ENCODE measurements at regions not wholly inside any gene's neighbourhood (a gene's known extent, or its start where the extent isn't known, plus 50 kb on each side); places are given as distances from the start of the nearest gene placed in this dataset.
"Not testable (repeated sequence)": the region's sequence is repeated elsewhere in the genome, so short reads cannot be mapped to it uniquely, and the experiment has no call there.

- no peak overlapping the region for H3K27ac ChIP-seq
- TF ChIP-seq CTCF (conservative IDR thresholded peaks at IDR 0.05) = no peak
These were observed 487.1 kb downstream of the AACS start for GRCh38 chr12:125552295-125552694.

- not testable (repeated sequence) for H3K27ac ChIP-seq
These were observed 495.8 kb downstream of the AACS start for GRCh38 chr12:125561008-125561407.

GRCh38 chr12:125564753-125565152 lies 499.5 kb downstream of the AACS start:
- H3K27ac ChIP-seq = no peak overlapping the region

GRCh38 chr12:125567581-125567980 lies 502.3 kb downstream of the AACS start:
- TF ChIP-seq CTCF (conservative IDR thresholded peaks at IDR 0.05) = no peak
- no peak overlapping the region for H3K27ac ChIP-seq

More at GRCh38 chr12:125564753-125565152, 499.5 kb downstream of the AACS start:
- no peak for TF ChIP-seq CTCF (conservative IDR thresholded peaks at IDR 0.05)

- no peak for TF ChIP-seq CTCF (conservative IDR thresholded peaks at IDR 0.05)
- no peak overlapping the region for H3K27ac ChIP-seq
These were observed 503.1 kb downstream of the AACS start for GRCh38 chr12:125568306-125568705.

- no peak for TF ChIP-seq CTCF (conservative IDR thresholded peaks at IDR 0.05)
- H3K27ac ChIP-seq = no peak overlapping the region
These were observed 508.0 kb downstream of the AACS start for GRCh38 chr12:125573271-125573670.

- no peak overlapping the region for H3K27ac ChIP-seq
- no peak; the same call in 1 of the 2 replicates for TF ChIP-seq CTCF (conservative IDR thresholded peaks at IDR 0.05)
These were observed 512.1 kb downstream of the AACS start for GRCh38 chr12:125577334-125577733.

- no peak overlapping the region for H3K27ac ChIP-seq
- no peak for TF ChIP-seq CTCF (conservative IDR thresholded peaks at IDR 0.05)
These were observed 514.7 kb downstream of the AACS start for GRCh38 chr12:125579916-125580315.

All from VCaP (cell line).